Hematopoietic multipotent progenitor cell (in vitro differentiated cells): ENCODE measurements at regions not wholly inside any gene's neighbourhood (a gene's known extent, or its start where the extent isn't known, plus 50 kb on each side); places are given as distances from the start of the nearest gene placed in this dataset.

Source experiments
- DNase-seq, 3 donors: peaks; one replicate each; pipeline ENCODE4 v3.0.0-alpha.2; 2011 to 2015; ENCODE audit warnings: low read depth in 2 of 3, low spot score in 2 of 3

- DNase-seq, result no peak
These were observed 914.8 kb downstream of the TUSC7 start for GRCh38 chr3:117624424-117624823.

GRCh38 chr3:117625174-117625573 lies 915.6 kb downstream of the TUSC7 start:
- DNase-seq, result no peak

- no peak for DNase-seq
These were observed 917.0 kb downstream of the TUSC7 start for GRCh38 chr3:117626577-117626976.

GRCh38 chr3:117628823-117629291 lies 919.3 kb downstream of the TUSC7 start:
- DNase-seq, result no peak

- no peak for DNase-seq
These were observed 919.9 kb downstream of the TUSC7 start for GRCh38 chr3:117629505-117629904.

GRCh38 chr3:117630469-117630868 lies 920.9 kb downstream of the TUSC7 start:
- DNase-seq, result no peak

GRCh38 chr3:117630885-117631284 lies 921.3 kb downstream of the TUSC7 start:
- no peak for DNase-seq

GRCh38 chr3:117631781-117632180 lies 922.2 kb downstream of the TUSC7 start:
- DNase-seq, result no peak

- no peak for DNase-seq
These were observed 922.6 kb downstream of the TUSC7 start for GRCh38 chr3:117632191-117632590.

- peak in 1 of 3 donors; percentile 0 for DNase-seq
These were observed 923.6 kb downstream of the TUSC7 start for GRCh38 chr3:117633207-117633606.

GRCh38 chr3:117637666-117638065 lies 928.1 kb downstream of the TUSC7 start:
- no peak for DNase-seq

- DNase-seq, result no peak
These were observed 934.6 kb downstream of the TUSC7 start for GRCh38 chr3:117644203-117644602.

GRCh38 chr3:117645561-117646242 lies 936.1 kb downstream of the TUSC7 start:
- no peak for DNase-seq

- DNase-seq, result no peak
These were observed 937.9 kb downstream of the TUSC7 start for GRCh38 chr3:117647435-117647834.

GRCh38 chr3:117651246-117651645 lies 941.7 kb downstream of the TUSC7 start:
- no peak for DNase-seq

- no peak for DNase-seq
These were observed 946.8 kb downstream of the TUSC7 start for GRCh38 chr3:117656391-117656790.

GRCh38 chr3:117657278-117657677 lies 947.7 kb downstream of the TUSC7 start:
- DNase-seq, result no peak

- DNase-seq, result no peak
These were observed 951.6 kb downstream of the TUSC7 start for GRCh38 chr3:117660941-117661817.

- no peak for DNase-seq
These were observed 952.2 kb downstream of the TUSC7 start for GRCh38 chr3:117661818-117662095.

GRCh38 chr3:117665296-117665695 lies 955.7 kb downstream of the TUSC7 start:
- no peak for DNase-seq

GRCh38 chr3:117666325-117666724 lies 956.7 kb downstream of the TUSC7 start:
- DNase-seq, result no peak

GRCh38 chr3:117666812-117667211 lies 957.2 kb downstream of the TUSC7 start:
- no peak for DNase-seq
